Natural killer cell (primary cell): ENCODE measurements at regions not wholly inside any gene's neighbourhood (a gene's known extent, or its start where the extent isn't known, plus 50 kb on each side); places are given as distances from the start of the nearest gene placed in this dataset.

Source experiments
- ATAC-seq, 3 donors: fragments of 150-1000 bp in 2 of 3; fragments of 200-7000 bp in 1 of 3; cut with Tn5 transposase; 1 replicate in 1 of 3; 2 replicates in 2 of 3; pipeline ENCODE4 v1.10.0; 2021; ENCODE audit warnings: mild to moderate bottlenecking in 2 of 3, moderate library complexity in 2 of 3
- DNase-seq, 2 donors: peaks; one replicate each; pipeline versions ENCODE4 v3.0.0 to v3.0.0-alpha.2; 2013 to 2021; ENCODE audit warnings: mixed read lengths in 1 of 2
- H3K27ac ChIP-seq: one replicate; pipeline ENCODE4 v1.5.1; 2013; ENCODE audit warnings: mild to moderate bottlenecking, low read length
- H3K27me3 ChIP-seq: one replicate; pipeline ENCODE4 v1.6.1; 2013; ENCODE audit warnings: low read length; ENCODE audit not compliant: control insufficient read depth, insufficient read depth
- H3K36me3 ChIP-seq: one replicate; pipeline ENCODE4 v1.6.1; 2013; ENCODE audit warnings: low read length; ENCODE audit not compliant: control insufficient read depth, insufficient read depth
- H3K4me1 ChIP-seq: one replicate; pipeline ENCODE4 v1.6.1; 2013; ENCODE audit warnings: low read length; ENCODE audit not compliant: control insufficient read depth, insufficient read depth
- H3K4me3 ChIP-seq: one replicate; pipeline ENCODE4 v1.5.1; 2013; ENCODE audit warnings: low read length
- H3K9me3 ChIP-seq: one replicate; pipeline ENCODE4 v1.6.1; 2013; ENCODE audit warnings: low read length; ENCODE audit not compliant: control insufficient read depth, insufficient read depth
- H3K27ac Mint-ChIP-seq, 2 donors: one replicate each; pipeline ENCODE4 v1.8.0; 2022; ENCODE audit warnings: mild to moderate bottlenecking in 2 of 2, mixed read lengths in 2 of 2, moderate library complexity in 1 of 2
- H3K27me3 Mint-ChIP-seq, 2 donors: one replicate each; pipeline ENCODE4 v1.8.0; 2022; ENCODE audit warnings: low read depth in 2 of 2, mixed read lengths in 2 of 2
- H3K36me3 Mint-ChIP-seq: one replicate; pipeline ENCODE4 v1.8.0; 2022; ENCODE audit warnings: mixed read lengths
- H3K4me1 Mint-ChIP-seq, 2 donors: one replicate each; pipeline ENCODE4 v1.8.0; 2022; ENCODE audit warnings: mixed read lengths in 2 of 2
- H3K4me3 Mint-ChIP-seq: one replicate; pipeline ENCODE4 v1.8.0; 2022; ENCODE audit warnings: mild to moderate bottlenecking, moderate library complexity, mixed read lengths
- H3K9me3 Mint-ChIP-seq, 2 donors: one replicate each; pipeline ENCODE4 v1.8.0; 2022; ENCODE audit warnings: mixed read lengths in 2 of 2
- WGBS: methylation state at CpG from one replicate; pipeline ENCODE4 v1.1.7; 2013; ENCODE audit warnings: missing lambda C conversion rate; ENCODE audit not compliant: insufficient coverage; 5-methylcytosine and 5-hydroxymethylcytosine counted together
- intact Hi-C: fragments of 100-400 bp; cut with micrococcal nuclease; formaldehyde crosslinking; loops from one replicate; pipeline ENCODE4 v1.14.2; 2022
- TF ChIP-seq, protein P1 (sequence below): fragments of 200-600 bp; IDR thresholded peaks from one replicate; pipeline ENCODE4 v1.8.0; 2022; ENCODE audit warnings: antibody characterized with exemption

GRCh38 chr16:65394281-65394680 lies 272.4 kb upstream of the CDH11 start:
- Histone ChIP-seq H3K27ac (no peak overlapping the region), H3K4me3 (no peak overlapping the region), H3K36me3 (no peaks in the 10 kb centered on the region), H3K9me3 (no peaks in the 10 kb centered on the region), H3K27me3 (no peaks in the 10 kb centered on the region), H3K4me1 (no peaks in the 10 kb centered on the region)
- Mint-ChIP-seq H3K36me3 (no peaks in the 10 kb centered on the region), H3K27me3 (no peaks in the 10 kb centered on the region), H3K27ac (no peak overlapping the region), H3K9me3 (peaks cover 4% of the 10 kb centered on the region in 2 donors), H3K4me3 (no peak overlapping the region), H3K4me1 (no peaks in the 10 kb centered on the region)
- ATAC-seq (no peak), DNase-seq (no peak)
- 92% methylated on average over 6 of the region's 6 CpGs for WGBS
- TF ChIP-seq, protein P1, sequence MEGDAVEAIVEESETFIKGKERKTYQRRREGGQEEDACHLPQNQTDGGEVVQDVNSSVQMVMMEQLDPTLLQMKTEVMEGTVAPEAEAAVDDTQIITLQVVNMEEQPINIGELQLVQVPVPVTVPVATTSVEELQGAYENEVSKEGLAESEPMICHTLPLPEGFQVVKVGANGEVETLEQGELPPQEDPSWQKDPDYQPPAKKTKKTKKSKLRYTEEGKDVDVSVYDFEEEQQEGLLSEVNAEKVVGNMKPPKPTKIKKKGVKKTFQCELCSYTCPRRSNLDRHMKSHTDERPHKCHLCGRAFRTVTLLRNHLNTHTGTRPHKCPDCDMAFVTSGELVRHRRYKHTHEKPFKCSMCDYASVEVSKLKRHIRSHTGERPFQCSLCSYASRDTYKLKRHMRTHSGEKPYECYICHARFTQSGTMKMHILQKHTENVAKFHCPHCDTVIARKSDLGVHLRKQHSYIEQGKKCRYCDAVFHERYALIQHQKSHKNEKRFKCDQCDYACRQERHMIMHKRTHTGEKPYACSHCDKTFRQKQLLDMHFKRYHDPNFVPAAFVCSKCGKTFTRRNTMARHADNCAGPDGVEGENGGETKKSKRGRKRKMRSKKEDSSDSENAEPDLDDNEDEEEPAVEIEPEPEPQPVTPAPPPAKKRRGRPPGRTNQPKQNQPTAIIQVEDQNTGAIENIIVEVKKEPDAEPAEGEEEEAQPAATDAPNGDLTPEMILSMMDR: no peak
- intact Hi-C loops: no loop called here

- ATAC-seq (no peak), DNase-seq (no peak)
- Histone ChIP-seq H3K27ac (no peak overlapping the region), H3K36me3 (no peaks in the 10 kb centered on the region), H3K4me1 (no peaks in the 10 kb centered on the region), H3K4me3 (no peak overlapping the region), H3K9me3 (no peaks in the 10 kb centered on the region), H3K27me3 (no peaks in the 10 kb centered on the region)
- Mint-ChIP-seq H3K27me3 (no peaks in the 10 kb centered on the region), H3K36me3 (no peaks in the 10 kb centered on the region), H3K4me1 (no peaks in the 10 kb centered on the region), H3K27ac (no peak overlapping the region), H3K4me3 (no peak overlapping the region), H3K9me3 (peaks cover 5 to 6% of the 10 kb centered on the region in 2 donors)
- intact Hi-C loops: no loop called here
- WGBS: 81% methylated on average over 12 of the region's 13 CpGs
- TF ChIP-seq, protein P1: no peak
Observed at GRCh38 chr16:65392806-65393565, 271.1 kb upstream of the CDH11 start.

- no peaks in the 10 kb centered on the region for H3K27me3 Mint-ChIP-seq
- Histone ChIP-seq H3K4me1 (no peaks in the 10 kb centered on the region), H3K4me3 (no peak overlapping the region), H3K36me3 (no peaks in the 10 kb centered on the region), H3K9me3 (no peaks in the 10 kb centered on the region), H3K27ac (no peak overlapping the region), H3K27me3 (no peaks in the 10 kb centered on the region)
- peaks cover 11 to 17% of the 10 kb centered on the region in 2 donors for H3K9me3 Mint-ChIP-seq
- H3K4me1 Mint-ChIP-seq: no peaks in the 10 kb centered on the region
- TF ChIP-seq, protein P1: no peak
- H3K27ac Mint-ChIP-seq: no peak overlapping the region
- no peaks in the 10 kb centered on the region for H3K36me3 Mint-ChIP-seq
- ATAC-seq (no peak), DNase-seq (no peak)
- intact Hi-C loops: no loop called here
- H3K4me3 Mint-ChIP-seq: no peak overlapping the region
Observed at GRCh38 chr16:65388592-65388991, 266.7 kb upstream of the CDH11 start.

DNA sequence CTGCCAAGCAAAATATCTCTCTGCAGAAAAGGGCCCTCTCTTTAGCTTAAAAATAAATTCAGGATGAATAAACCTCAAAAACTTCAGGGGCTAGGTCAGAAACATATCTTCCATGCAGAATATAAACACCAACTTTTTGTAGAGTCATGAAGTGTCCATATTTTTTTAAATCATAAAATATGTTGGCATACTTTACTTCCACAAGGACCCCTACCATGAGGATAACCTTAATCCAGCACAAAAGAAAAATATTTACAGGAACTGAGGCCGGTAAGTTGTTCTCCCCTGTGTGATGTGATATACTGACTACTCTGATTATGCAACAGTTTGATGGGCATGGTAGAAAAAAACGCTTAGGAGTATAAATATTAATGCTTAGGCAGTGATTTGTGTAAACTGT lies 264.8 kb upstream of the CDH11 start:
- TF ChIP-seq, protein P1: no peak
- Mint-ChIP-seq H3K4me3 (no peak overlapping the region), H3K27ac (no peak overlapping the region), H3K27me3 (no peaks in the 10 kb centered on the region), H3K4me1 (no peaks in the 10 kb centered on the region), H3K36me3 (no peaks in the 10 kb centered on the region), H3K9me3 (peaks cover 19 to 24% of the 10 kb centered on the region in 2 donors)
- H3K27me3 ChIP-seq: no peaks in the 10 kb centered on the region
- no peak overlapping the region for H3K27ac ChIP-seq
- H3K9me3 ChIP-seq: no peaks in the 10 kb centered on the region
- intact Hi-C loops: no loop called here
- ATAC-seq: no peak
- H3K36me3 ChIP-seq: no peaks in the 10 kb centered on the region
- no peak for DNase-seq
- 82% methylated on average over 2 of the region's 2 CpGs for WGBS
- H3K4me3 ChIP-seq: no peak overlapping the region
- H3K4me1 ChIP-seq: no peaks in the 10 kb centered on the region
